ENCODE measurements at regions not wholly inside any gene's neighbourhood (a gene's known extent, or its start where the extent isn't known, plus 50 kb on each side); places are given as distances from the start of the nearest gene placed in this dataset.

DNA sequence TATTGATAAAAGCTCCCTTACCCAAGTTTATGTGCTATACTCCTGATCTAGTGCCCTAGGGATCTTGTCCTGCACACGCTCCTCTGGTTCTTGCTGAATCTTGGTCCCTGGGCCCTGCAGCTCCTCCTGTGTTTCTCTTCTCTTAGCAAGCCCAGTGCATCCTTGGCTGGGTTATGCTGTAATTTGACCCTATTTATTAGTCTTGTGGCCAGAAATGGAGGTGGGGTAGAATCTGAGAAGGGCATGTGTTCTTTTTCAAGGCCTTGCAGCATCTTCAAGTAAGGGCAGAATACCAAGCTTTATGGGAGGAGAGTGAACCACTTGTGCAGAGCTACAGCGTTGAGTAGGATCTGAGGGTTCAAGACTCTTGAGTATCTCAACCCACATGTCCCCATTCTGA, 366.8 kb downstream of the FAM170A start:
- Histone ChIP-seq H3K27ac (no peak overlapping the region), H3K4me1 (ENCODE audit: insufficient read depth) (no peaks in the 10 kb centered on the region), H3K9me3 (no peaks in the 10 kb centered on the region), H3K36me3 (no peaks in the 10 kb centered on the region), H3K27me3 (no peaks in the 10 kb centered on the region), H3K4me3 (no peak overlapping the region)
- DNase-seq: no peak
- 89 to 94% (median 91%) methylated on average over 2 of the region's 2 CpGs for WGBS, 3 donors
- TF ChIP-seq, protein P1, sequence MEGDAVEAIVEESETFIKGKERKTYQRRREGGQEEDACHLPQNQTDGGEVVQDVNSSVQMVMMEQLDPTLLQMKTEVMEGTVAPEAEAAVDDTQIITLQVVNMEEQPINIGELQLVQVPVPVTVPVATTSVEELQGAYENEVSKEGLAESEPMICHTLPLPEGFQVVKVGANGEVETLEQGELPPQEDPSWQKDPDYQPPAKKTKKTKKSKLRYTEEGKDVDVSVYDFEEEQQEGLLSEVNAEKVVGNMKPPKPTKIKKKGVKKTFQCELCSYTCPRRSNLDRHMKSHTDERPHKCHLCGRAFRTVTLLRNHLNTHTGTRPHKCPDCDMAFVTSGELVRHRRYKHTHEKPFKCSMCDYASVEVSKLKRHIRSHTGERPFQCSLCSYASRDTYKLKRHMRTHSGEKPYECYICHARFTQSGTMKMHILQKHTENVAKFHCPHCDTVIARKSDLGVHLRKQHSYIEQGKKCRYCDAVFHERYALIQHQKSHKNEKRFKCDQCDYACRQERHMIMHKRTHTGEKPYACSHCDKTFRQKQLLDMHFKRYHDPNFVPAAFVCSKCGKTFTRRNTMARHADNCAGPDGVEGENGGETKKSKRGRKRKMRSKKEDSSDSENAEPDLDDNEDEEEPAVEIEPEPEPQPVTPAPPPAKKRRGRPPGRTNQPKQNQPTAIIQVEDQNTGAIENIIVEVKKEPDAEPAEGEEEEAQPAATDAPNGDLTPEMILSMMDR (IDR thresholded peaks at IDR 0.05): no peak
- TF ChIP-seq EP300 (IDR thresholded peaks at IDR 0.05) (no peak), POLR2A (IDR thresholded peaks at IDR 0.05) (no peak)
- intact Hi-C loops (cut with DNase I): no loop called here

DNA sequence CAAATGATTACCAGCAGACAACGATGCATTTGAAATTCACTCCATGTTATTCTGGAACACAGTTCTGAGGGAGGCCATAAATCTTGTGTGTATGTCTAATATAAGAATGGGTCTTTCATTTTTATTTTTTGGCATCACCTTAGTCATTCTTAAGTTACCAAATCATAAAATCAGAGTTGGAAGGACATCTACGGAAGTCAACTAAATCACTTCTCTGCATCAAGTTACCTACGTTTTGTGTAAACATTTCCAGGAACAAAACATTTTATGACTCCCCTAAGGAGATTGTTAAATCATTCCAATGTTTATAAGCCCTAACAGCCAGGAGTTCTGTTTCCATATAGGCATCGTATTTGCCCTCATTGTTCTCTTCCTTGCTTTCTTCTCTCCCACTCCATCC, 378.2 kb downstream of the FAM170A start:
- H3K27ac ChIP-seq: no peak overlapping the region
- no peaks in the 10 kb centered on the region for H3K9me3 ChIP-seq
- H3K4me3 ChIP-seq: no peak overlapping the region
- H3K4me1 ChIP-seq (ENCODE audit: insufficient read depth): no peaks in the 10 kb centered on the region
- 22 to 34% (median 25%) methylated on average over 4 of the region's 4 CpGs for WGBS, 3 donors
- TF ChIP-seq EP300 (IDR thresholded peaks at IDR 0.05): no peak
- no peak for TF ChIP-seq POLR2A (IDR thresholded peaks at IDR 0.05)
- TF ChIP-seq, protein P1 (IDR thresholded peaks at IDR 0.05): no peak
- H3K36me3 ChIP-seq: no peaks in the 10 kb centered on the region
- no peak for DNase-seq
- no peaks in the 10 kb centered on the region for H3K27me3 ChIP-seq
- intact Hi-C loops (cut with DNase I): no loop called here

DNA sequence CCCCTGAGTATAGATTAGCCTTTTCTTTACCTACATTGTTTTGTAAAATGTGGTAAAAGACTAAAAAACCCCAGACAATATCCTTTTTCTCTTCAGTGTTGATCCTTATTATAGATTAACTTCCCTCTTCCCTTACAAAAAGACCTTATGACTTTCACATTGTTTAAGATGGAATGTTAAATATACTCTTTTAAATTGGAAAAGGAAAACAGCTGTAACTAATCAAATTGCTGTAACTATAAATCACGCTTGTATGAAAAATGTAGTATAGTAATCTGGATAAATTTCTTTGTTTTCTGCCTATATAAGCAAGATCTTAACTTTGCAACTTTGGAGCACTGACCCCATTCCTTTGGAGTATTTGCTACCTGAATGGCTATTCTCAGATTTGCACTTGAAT, 383.1 kb downstream of the FAM170A start:
- 85 to 94% (median 92%) methylated on average over 1 of the region's 1 CpG for WGBS, 3 donors
- H3K27ac ChIP-seq: no peak overlapping the region
- H3K27me3 ChIP-seq: no peaks in the 10 kb centered on the region
- intact Hi-C loops (cut with DNase I): no loop called here
- H3K36me3 ChIP-seq: no peaks in the 10 kb centered on the region
- H3K9me3 ChIP-seq: no peaks in the 10 kb centered on the region
- H3K4me3 ChIP-seq: no peak overlapping the region
- H3K4me1 ChIP-seq (ENCODE audit: insufficient read depth): no peaks in the 10 kb centered on the region
- DNase-seq: no peak
- TF ChIP-seq EP300 (IDR thresholded peaks at IDR 0.05) (no peak), POLR2A (IDR thresholded peaks at IDR 0.05) (no peak)
- TF ChIP-seq, protein P1 (IDR thresholded peaks at IDR 0.05): no peak

DNA sequence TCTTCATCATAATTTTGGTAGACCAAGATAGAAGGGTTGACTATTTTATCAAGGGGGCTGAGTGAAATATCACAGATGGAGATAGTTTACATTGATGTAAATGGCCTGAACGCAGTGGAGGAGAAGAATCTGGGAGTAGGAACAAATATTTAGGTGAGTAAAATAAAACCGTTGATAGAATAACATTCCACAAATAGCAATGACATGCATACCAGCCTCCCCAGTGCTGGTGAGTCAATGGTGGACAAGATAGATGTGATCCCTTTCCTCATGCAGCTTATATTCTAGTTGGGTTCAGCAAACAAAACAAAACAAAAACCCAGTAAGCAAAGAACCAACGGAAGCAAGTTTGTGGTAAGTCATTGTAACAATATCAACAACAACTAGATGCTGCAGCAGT, 385.2 kb downstream of the FAM170A start:
- Histone ChIP-seq H3K36me3 (no peaks in the 10 kb centered on the region), H3K27ac (no peak overlapping the region), H3K4me1 (ENCODE audit: insufficient read depth) (no peaks in the 10 kb centered on the region), H3K27me3 (no peaks in the 10 kb centered on the region), H3K9me3 (no peaks in the 10 kb centered on the region), H3K4me3 (no peak overlapping the region)
- TF ChIP-seq POLR2A (IDR thresholded peaks at IDR 0.05): no peak
- TF ChIP-seq, protein P1 (IDR thresholded peaks at IDR 0.05): no peak
- TF ChIP-seq EP300 (IDR thresholded peaks at IDR 0.05): no peak
- 26 to 34% (median 26%) methylated on average over 3 of the region's 3 CpGs for WGBS, 3 donors
- no peak for DNase-seq
- intact Hi-C loops (cut with DNase I): no loop called here
